Kidney glomerular epithelial cell (primary cell): ENCODE measurements at regions not wholly inside any gene's neighbourhood (a gene's known extent, or its start where the extent isn't known, plus 50 kb on each side); places are given as distances from the start of the nearest gene placed in this dataset.
A peak's percentile ranks its signal among the peaks of the same experiment; 100 is the strongest.
"Not testable (repeated sequence)": the region's sequence is repeated elsewhere in the genome, so short reads cannot be mapped to it uniquely, and the experiment has no call there.

ENCODE experiments used
- DNase-seq: peaks from one replicate; lab custom pipeline; 2025; lab: John Stamatoyannopoulos, UW

DNA sequence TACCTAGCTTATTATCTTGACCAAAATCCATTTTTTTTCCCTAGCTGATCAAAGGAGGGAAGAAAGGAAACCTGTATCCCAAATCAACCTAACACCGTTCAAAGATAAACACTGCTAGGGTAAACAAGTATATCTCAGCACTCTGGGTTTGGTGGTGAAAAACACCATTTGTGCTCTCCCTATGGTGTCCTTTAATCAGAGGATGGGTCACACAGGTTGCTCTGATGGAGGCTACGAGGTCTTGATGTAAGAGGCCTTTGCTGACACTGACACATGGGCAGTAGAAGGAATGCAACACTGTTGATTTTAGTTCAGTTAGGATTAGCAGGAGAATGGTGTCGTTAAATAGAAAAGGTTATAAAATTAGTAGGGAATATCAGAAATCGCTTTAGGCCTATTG lies 179.3 kb downstream of the HDGFL1 start:
- DNase-seq, result no peak

DNA sequence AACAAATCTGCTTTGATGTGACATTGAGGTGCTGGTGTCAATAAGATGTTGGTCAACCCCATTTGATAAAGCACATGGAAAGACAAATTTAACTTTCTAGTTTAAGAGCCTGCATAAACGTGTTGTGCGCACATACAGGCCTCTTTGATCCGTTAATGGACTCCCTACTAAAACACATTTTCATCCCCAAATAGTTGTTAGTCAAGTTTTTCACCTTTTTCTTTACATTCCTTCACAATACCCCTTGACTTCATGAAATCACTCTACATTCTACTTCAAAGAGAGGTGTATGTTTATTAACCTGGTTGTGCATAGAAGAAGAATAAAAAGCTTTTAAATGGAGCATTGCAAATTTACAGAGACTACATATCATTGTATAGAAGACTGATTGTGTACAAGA lies 180.3 kb downstream of the HDGFL1 start:
- no peak for DNase-seq

DNA sequence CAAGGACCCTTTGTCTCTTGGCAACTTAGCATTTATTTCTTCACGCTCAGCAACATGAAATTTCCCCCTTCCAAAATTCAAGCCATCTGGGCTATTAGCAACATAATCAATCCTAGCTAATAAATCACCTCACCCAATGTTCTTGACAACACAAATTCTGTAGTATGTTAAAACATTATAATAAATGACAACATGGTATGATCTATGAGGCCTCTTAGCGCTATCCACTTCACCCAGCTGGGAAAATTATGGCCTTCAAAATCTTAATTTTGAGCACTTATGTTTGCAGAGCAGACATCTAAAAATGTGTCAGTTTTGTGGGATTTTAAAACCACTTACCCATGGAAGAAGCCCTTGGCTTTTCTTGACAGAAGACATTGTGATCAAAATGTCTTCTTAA lies 181.9 kb downstream of the HDGFL1 start:
- no peak for DNase-seq

DNA sequence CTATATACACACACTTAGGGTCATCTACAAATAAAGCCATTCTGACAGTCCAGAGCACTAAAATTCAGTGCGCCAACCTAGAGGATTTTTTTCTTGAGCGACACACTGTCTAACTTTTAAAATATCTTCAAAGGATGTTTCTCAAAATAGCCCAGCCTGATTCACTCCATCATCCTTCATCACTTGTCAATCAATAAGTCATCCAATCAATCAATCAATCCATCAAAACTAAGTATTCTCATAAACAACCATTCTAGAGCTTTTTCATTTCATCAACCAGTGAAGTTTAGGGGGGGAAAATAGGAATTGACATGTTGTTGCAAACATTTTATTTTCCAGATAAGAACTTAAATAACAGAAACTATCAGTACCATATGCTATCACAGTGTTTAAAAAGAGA lies 183.2 kb downstream of the HDGFL1 start:
- no peak for DNase-seq

DNA sequence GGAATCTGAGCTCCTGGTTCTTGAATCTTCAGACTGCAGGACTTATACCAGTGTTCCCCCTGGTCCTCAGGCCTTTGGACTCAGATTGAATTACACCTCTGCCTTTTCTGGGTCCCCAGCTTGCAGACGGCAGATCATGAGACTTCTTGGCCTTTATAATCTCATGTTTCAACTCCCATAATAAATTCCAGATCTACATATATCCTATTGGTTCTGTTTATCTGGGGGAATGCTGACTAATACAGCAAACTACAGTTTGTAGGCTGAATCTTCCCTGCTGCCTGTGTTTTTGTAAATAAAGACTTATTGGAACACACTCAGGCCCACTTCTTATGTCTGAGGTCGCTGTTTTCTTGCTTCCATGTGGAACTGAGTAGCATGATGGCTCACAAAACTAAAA lies 184.7 kb downstream of the HDGFL1 start:
- DNase-seq, result no peak

DNA sequence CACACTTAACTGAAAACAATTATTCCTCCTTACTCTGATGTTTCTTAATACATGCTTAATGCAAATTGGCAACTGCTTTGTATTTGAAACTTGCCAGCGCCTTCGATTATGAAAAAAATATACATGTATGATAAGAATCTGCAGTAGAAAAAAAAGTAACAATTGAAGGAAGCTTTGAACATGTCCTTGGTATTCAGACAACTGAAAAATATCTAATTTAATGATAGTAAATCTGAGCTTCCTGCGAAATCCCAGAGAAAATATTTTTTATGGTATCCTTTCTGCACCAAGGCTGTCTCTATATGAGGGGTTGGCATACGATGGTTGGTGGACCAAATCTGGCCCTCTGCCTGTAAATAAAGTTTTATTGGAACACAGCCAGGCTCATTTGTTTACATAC lies 186.2 kb downstream of the HDGFL1 start:
- no peak for DNase-seq

DNA sequence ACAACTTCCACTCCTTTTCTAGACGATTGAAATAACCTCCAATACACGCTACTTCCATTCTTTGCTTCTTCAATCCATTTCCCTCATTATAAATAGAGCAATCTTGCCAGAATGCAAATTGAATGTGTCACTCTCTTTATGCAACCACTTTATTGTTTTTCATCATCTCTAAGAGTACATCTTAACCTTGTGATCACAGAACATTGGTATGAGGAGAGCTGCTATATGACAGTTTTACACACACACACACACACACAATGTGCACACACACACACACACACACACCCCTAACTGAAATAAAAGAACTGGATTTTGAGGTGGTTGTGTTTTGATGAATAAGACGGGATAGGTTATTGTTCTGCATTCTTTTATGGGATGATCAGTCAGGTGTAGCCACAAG lies 187.0 kb downstream of the HDGFL1 start:
- peak; percentile 80 for DNase-seq

DNA sequence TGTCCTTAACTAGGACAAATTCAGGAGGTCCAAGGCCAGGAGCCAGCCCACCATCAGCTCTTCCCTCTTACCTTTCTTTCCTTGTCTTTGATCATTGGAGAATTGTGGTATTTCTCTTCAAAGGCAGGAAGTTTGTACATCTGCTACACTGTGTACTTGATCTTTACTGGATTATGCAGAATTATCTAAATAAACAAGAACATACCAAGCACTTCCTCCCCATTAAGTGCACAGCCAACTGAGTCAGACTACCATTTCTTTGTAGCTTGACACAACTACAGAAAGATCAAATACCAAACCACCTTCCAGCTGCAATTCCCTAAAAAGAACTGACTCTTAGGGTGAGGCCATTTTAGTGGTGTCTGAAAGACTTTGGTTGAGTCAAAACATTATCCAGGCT lies 195.1 kb downstream of the HDGFL1 start:
- DNase-seq, result no peak

DNA sequence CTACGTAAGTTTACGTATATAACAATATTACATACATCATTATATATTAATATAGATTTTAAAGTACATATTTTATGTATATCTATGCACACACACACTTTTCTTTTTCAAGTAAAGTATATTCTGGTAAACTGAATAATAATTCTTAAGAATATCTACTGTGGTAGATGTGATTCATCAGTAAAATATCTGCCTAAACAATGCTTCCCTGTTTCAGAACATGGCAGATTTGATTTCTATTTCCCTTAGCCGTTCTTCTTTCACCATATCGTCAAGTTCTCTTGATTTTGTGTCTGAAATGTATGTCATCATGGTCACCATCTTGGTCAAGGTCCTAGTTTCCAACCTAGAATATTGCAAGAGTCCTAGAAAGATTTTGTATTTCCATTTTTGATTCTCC lies 195.6 kb downstream of the HDGFL1 start:
- no peak for DNase-seq

DNA sequence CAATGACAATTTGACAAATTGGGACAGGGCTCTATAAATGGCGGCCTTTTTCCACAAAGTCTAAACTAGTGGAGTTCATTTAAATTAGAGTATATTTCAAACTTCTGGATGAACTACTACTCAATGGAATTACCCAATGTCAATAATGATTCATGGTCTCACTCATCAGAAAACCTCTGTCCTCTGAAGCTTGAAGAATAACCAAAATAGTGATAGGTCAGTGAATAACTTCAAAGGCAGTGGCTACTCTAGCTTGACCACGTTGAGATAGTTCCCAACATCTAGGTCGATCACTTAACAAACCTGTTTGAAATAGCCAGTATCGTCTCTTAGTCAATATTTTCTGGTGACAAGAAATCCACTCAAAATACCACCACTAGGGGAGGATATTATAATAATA lies 197.6 kb downstream of the HDGFL1 start:
- peak; percentile 87 for DNase-seq

DNA sequence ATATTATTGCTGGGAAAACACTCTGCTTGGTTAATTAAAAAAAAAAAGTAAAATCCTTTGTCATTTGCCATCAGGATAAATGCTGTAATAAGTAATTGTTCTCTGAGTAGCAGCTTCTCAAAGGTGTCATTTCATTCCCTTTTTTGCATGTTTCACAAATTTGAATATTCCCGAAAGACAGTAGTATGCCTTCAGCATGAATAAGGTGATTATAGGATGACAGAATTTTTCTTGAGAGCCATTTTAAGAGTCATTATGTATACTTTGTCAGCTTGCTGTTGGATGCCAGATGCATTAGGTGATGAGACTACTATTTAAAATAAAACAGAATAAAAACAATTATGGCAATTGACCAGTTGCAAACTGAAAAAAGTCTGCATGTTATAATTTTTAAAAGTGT lies 200.7 kb downstream of the HDGFL1 start:
- DNase-seq, result no peak

DNA sequence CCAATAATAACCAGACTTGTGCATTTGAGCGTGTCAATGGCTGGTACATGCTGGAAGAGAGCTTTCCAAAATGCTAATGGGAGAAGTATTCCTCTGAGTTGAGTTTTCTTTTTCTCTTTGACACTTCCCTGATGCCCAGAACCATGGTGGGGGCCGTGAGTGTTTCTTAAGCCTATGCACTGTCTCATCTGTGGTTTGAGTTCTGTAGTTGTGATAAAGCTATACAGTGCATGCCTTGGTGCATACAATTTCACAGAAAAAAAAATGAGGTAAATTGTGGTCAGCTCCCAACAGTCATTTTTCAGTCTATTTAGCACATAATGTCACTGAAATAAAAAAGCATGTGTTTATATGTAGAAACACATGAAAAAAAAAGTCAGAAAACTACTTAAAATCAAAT lies 204.8 kb downstream of the HDGFL1 start:
- DNase-seq, result no peak

DNA sequence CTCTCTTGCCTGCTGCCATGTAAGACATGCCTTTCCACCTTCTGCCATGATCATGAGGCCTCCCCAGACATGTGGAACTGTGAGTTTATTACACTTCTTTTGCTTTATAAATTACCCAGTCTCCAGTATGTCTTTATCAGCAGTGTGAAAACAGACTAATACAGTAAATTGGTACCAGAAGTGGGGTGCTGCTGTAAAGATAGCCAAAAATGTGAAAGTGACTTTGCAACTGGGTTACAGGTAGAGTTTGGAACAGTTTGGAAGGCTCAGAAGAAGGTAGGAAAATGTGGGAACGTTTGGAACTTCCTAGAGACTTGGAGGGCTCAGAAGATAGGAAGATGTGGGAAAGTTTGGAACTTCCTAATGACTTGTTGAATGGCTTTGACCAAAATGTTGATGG lies 209.1 kb downstream of the HDGFL1 start:
- not testable (repeated sequence) for DNase-seq

DNA sequence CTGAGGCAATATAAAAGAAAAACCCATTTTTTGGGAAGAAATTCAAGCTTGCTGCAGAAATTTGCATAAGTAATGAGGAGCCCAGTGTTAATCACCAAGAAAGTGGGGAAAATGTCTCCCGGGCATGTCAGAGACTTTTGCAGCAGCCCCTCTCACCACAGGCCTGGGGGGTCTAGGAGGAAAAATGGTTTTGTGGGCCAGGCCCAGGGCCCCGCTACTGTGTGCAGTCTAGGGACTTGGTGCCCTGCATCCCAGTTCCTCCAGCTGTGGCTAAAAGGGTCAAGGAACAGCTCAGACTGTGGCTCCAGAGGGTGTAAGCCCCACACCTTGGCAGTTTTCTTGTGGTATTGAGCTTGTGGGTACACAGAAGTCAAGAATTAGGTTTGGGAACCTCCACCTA lies 209.7 kb downstream of the HDGFL1 start:
- DNase-seq, result no peak

DNA sequence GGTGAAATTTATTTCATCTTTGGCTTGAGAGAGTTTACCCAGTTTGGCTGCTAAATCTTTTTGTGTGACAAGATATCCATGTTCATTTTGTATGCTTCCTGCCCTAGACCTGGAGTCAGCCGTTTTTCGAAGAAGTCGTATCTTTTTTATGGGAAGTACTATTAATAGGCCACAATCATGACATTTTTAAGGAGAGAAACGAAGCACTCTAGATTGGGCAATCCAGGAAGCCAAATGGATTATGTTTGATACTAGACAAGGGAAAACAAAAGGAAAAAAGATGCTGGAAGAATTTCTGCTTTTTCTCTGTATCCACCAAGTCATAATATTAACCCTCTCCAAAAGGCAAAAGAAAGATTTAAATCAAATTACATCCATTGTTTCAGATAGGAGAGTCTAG lies 214.6 kb downstream of the HDGFL1 start:
- DNase-seq, result no peak

DNA sequence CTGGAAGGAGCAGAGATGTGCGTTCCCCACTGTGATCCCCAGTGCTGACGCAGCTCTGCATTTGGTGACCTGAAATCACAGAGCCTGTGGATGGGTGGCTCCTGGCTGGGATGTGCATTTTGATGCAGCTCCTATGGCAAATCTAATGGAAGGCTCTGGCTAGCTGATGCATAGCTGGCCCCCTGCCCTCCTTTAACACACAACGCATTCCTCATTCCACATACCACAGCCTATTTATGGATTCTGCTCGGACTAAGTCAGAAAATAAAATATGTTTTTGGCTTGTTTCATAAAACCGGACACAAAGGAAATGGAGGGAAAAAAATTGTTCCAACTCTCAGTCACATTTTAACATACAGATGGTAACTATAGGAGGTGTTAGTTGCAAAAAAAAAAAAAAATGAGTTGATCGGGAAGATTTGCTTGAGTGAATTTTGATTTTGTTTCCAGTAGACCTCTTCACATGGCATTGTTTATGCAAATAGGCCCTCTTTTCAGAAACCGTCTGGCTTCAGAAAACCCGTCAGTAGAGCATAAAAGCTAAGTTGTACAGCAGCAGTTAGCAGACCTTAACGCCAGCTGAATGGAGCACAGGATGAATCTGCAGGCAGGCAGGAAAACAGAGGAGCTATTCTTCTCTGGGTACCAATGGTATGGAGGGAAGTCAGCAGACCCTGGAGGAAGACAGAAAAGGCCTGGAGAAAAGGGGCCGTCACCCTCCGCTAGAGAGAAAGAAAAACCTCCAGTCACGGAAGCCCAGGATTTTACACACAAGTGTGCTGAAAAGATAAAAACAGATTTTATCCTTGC lies 215.4 kb downstream of the HDGFL1 start:
- no peak for DNase-seq

DNA sequence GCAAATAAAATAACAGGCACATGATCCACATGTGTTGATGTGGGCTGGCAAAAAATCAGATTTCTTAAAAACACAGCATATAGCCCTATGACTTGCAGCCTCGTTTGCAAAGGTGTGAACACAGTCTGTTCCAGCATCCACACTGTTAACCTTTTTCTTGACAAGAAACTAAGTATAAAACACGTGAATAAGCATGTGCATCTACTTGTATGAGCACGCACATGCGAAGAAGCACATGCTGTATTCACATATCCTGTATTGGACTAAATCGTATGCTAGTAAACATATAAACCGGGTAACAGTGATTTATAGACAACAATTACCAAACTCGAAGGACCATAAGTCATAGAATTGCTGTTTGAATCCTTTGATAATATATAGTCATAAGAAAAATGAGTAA lies 218.7 kb downstream of the HDGFL1 start:
- no peak for DNase-seq

DNA sequence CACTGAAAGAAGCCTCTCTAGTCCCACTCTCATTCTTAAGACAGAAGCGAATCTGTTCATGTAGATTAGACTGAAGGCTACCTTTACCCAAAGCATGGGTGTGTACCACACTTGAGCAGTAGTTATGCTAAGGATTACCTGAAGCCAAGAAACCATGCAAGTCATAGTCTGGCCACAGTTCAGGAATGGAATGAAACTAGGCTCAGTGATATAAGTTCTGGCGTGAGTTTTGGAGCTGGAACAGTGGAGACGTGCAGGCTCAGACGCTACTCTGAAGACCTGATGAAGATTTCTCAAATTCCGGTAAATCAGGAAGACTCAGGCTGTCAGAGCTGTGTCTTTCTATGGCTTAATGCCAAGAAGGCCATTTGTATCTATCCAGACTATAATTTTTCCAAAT lies 219.9 kb downstream of the HDGFL1 start:
- no peak for DNase-seq

DNA sequence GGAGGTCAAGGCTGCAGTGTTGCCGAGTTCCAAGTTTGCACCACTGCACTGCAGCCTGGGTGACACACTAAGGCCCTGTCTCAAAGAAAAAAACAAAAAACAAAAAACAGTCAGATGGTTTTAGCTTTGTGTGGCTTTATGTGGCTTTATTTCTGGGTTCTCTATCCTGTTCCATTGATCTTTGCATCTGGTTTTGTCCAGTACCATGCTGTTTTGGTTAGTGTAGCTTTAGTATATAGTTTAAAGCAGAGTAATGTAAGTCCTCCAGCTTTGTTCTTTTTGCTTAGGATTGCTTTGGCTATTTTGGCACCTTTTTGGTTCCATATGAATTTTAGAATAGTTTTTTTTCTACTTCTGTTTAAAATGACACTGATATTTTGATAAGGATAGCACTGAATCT lies 225.5 kb downstream of the HDGFL1 start:
- no peak for DNase-seq

DNA sequence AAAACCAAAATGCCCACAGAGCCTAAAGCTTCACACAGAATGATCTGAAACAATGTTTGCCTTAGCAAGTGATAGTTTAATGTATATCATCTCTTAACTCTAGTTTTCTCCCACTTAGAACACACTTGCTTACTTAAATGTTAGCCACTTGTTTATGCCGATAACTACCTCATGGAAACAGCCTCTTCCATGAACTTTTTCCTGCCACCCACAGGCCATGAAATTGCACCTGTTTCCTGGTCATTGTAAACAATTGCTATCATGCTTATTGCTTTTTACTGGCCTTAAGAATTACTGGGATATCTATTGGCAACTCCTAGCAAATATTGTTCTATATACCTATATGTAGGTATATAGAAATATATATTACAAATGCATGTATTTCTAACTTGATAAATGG lies 231.1 kb downstream of the HDGFL1 start:
- no peak for DNase-seq

DNA sequence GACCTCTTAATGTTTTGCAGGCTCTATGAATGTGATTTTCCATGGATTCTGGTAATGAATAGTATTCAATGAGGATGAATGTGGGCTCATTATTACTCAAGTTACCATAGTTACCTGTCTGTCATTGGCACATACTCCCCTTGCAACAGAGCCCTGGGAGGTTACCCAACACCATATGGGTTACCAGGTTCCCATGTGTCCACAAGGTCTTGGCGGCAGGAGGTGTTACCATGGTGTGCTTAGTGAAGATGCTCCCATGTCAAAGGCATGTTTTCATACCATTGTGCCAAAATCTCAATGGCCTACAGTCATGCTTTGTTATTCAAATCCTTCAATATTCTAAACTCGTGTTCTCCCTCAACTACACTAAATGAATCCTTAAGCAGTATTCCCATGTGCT lies 232.5 kb downstream of the HDGFL1 start:
- DNase-seq, result no peak

DNA sequence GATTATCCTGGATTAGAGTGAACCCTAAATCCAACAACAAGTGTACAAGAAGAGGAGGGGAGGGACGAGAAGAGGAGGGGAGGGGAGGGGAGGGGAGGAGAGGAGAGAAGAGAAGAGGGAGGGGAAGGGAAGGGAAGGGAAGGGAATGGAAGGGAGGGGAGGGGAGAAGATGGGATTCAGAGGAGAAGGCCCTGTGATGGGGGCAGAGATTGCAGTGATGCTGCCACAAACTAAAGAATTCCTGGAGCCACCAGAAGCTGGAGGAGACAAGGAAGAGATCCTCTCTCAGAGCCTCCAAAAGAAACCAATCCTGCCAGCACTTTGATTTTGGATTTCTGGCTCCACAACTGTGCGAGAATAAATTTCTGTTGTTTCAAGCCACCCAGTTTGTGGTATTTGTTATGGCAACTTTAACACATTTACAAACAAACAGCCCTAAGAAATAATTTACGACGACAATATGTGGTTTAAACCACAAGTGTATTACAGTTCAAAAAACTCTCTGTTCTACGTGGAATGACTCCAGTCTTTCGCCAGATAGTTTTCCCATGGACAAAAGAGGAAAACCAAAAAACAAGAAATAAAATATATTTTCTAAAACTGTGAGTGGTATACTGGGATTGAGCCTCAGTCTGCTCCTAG lies 235.4 kb downstream of the HDGFL1 start:
- DNase-seq, result no peak

DNA sequence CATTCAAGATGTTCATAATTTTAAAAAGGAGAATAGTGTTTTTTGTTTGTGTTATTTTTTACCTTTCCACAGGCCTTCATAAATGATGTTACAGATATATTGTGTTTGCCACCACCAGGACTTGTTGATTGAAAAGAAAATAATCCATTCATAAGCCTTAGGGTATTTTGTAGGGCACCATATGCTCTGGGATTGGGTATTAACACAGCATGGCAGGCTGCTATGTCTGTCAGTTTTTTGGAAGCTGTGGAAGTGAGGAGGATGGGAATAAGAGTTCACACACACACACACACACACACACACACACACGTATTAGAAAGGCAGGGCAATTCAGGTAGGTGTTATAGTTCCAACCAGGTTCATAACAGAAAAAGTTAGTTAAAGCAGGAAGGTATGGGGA lies 237.9 kb downstream of the HDGFL1 start:
- DNase-seq, result no peak

DNA sequence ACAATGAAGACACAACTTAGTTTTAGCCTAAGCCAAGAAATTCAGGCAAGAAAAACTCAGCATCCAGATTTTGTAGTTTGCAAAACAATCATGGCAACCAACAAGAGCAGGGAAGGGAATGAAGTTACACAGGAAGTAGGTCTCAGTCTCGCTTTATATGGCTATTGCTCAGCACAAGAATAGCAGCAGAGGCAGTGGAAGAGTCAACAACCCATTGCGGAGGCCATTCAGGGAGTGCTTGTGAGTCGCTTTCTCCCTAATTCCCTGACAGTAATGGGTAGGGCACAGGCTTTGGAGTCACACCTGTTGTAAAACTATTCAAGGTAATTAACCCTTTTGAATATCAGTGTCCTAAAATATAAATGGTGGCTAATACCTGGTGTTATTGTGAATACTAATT lies 238.5 kb downstream of the HDGFL1 start:
- no peak for DNase-seq
